Gastroesophageal sphincter (tissue), 4 donors: ENCODE measurements at regions not wholly inside any gene's neighbourhood (a gene's known extent, or its start where the extent isn't known, plus 50 kb on each side); places are given as distances from the start of the nearest gene placed in this dataset.

Source experiments
- ATAC-seq: fragments of 150-250 bp; one replicate; pipeline ENCODE4 v1.9.1; 2016; ENCODE audit warnings: mild to moderate bottlenecking, moderate library complexity
- H3K27ac ChIP-seq, 4 donors: fragments of 200-600 bp; sonication (generic) in 3 of 4; 1 replicate in 3 of 4; 2 replicates in 1 of 4; pipeline ENCODE4 v1.5.1; 2016 to 2019
- H3K27me3 ChIP-seq: fragments of 200-600 bp; sonication (generic); one replicate; pipeline ENCODE4 v1.5.1; 2019
- H3K36me3 ChIP-seq, 2 donors: fragments of 200-600 bp; sonication (generic); one replicate each; pipeline ENCODE4 v1.5.1; 2019; ENCODE audit warnings: control low read depth in 1 of 2
- H3K4me1 ChIP-seq, 3 donors: fragments of 200-600 bp; sonication (generic); 1 replicate in 2 of 3; 2 replicates in 1 of 3; pipeline ENCODE4 v1.5.1; 2016 to 2019; ENCODE audit warnings: control low read depth in 2 of 3
- H3K4me3 ChIP-seq, 2 donors: fragments of 200-600 bp; sonication (generic); one replicate each; pipeline ENCODE4 v1.5.1; 2019; ENCODE audit warnings: mild to moderate bottlenecking in 1 of 2, moderate library complexity in 1 of 2
- H3K9me3 ChIP-seq, 3 donors: fragments of 200-600 bp; sonication (generic); one replicate each; pipeline ENCODE4 v1.5.1; 2017 to 2019; ENCODE audit warnings: control low read depth in 2 of 3
- EP300 ChIP-seq: sonication (generic); formaldehyde crosslinking; IDR thresholded peaks from one replicate; pipeline ENCODE4 v1.6.1; 2017; ENCODE audit warnings: antibody characterized with exemption, mild to moderate bottlenecking
- POLR2A ChIP-seq, 2 donors: fragments of 450-650 bp; IDR thresholded peaks; one replicate each; pipeline ENCODE4 v1.6.1; 2017; ENCODE audit warnings: antibody characterized with exemption in 2 of 2, mild to moderate bottlenecking in 2 of 2, moderate library complexity in 1 of 2
- POLR2AphosphoS5 ChIP-seq: sonication (generic); formaldehyde crosslinking; IDR thresholded peaks from one replicate; pipeline ENCODE4 v1.6.1; 2017; ENCODE audit warnings: antibody characterized with exemption
- WGBS, 2 donors: methylation state at CpG; one replicate each; pipeline ENCODE4 v1.1.5; 2018; ENCODE audit warnings: low coverage in 1 of 2; 5-methylcytosine and 5-hydroxymethylcytosine counted together
- TF ChIP-seq, protein P1 (sequence below), 4 experiments: fragments of 200-600 bp in 2 of 4; fragments of 450-650 bp in 2 of 4; sonication (generic) in 1 of 4; IDR thresholded peaks; one replicate each; pipeline ENCODE4 v1.5.1; 2017 to 2019; ENCODE audit warnings: antibody characterized with exemption in 4 of 4, mild to moderate bottlenecking in 2 of 4, moderate library complexity in 2 of 4

DNA sequence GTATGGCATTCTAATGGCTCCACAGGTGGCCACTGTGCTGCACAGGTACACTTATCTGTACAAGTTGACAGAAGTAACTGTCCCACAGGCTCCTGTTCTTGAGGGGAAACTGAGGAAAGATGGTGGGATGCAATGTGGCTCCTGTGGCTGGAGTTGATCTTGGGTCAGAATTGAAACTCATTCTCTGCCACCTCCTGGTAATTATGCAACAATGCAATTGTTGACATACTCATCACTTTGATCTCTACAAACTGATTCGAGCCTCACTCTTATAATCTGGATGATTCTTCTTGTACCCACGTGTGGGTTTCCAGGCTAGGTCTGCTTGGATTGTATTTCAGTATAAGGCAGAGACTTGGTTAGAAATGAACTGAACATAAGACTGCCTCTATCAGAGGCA lies 148.8 kb downstream of the CCNG2 start:
- H3K4me1 ChIP-seq, result no peaks in the 10 kb centered on the region
- no peaks in the 10 kb centered on the region for H3K36me3 ChIP-seq
- WGBS, 2 donors, result 59% methylated on average over 2 of the region's 2 CpGs; no CpG with 5 or more reads in 1 of the 2 donors
- peaks cover 0 to 4% (median 0%) of the 10 kb centered on the region in 3 donors for H3K9me3 ChIP-seq
- TF ChIP-seq, protein P1, sequence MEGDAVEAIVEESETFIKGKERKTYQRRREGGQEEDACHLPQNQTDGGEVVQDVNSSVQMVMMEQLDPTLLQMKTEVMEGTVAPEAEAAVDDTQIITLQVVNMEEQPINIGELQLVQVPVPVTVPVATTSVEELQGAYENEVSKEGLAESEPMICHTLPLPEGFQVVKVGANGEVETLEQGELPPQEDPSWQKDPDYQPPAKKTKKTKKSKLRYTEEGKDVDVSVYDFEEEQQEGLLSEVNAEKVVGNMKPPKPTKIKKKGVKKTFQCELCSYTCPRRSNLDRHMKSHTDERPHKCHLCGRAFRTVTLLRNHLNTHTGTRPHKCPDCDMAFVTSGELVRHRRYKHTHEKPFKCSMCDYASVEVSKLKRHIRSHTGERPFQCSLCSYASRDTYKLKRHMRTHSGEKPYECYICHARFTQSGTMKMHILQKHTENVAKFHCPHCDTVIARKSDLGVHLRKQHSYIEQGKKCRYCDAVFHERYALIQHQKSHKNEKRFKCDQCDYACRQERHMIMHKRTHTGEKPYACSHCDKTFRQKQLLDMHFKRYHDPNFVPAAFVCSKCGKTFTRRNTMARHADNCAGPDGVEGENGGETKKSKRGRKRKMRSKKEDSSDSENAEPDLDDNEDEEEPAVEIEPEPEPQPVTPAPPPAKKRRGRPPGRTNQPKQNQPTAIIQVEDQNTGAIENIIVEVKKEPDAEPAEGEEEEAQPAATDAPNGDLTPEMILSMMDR (IDR thresholded peaks at IDR 0.05), result no peak
- TF ChIP-seq POLR2AphosphoS5 (no peak), POLR2A (IDR thresholded peaks at IDR 0.05) (no peak), EP300 (no peak)
- H3K27me3 ChIP-seq, result peaks cover 20% of the 10 kb centered on the region
- H3K4me3 ChIP-seq, result no peak overlapping the region
- ATAC-seq, result no peak
- no peak overlapping the region for H3K27ac ChIP-seq

DNA sequence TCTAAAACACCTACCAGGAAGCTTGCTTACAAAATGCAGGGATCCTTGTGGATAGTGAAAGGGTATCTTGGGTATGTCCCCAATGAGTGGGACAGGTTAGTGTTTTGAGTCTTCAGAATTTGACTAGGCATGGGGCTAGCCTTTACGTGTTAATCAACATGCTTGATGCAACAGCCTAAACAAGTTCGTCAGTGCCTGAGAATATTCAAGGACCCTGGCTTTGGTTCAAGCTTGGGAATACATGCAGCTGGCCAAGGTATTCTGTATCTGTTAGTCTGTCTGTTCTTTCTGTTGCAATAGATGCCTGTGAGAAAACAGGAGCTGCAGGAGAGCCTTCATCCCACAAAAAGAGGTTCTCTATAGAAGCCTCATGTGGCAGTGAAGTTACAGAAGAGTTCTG lies 149.5 kb downstream of the CCNG2 start:
- Histone ChIP-seq H3K9me3 (peaks cover 0 to 4% (median 0%) of the 10 kb centered on the region in 3 donors), H3K4me3 (no peak overlapping the region), H3K4me1 (no peaks in the 10 kb centered on the region), H3K36me3 (no peaks in the 10 kb centered on the region), H3K27me3 (peaks cover 13% of the 10 kb centered on the region), H3K27ac (no peak overlapping the region)
- no peak for ATAC-seq
- TF ChIP-seq POLR2AphosphoS5 (no peak), EP300 (no peak), POLR2A (IDR thresholded peaks at IDR 0.05) (no peak)
- 80 to 83% methylated on average over 2 of the region's 2 CpGs for WGBS, 2 donors

DNA sequence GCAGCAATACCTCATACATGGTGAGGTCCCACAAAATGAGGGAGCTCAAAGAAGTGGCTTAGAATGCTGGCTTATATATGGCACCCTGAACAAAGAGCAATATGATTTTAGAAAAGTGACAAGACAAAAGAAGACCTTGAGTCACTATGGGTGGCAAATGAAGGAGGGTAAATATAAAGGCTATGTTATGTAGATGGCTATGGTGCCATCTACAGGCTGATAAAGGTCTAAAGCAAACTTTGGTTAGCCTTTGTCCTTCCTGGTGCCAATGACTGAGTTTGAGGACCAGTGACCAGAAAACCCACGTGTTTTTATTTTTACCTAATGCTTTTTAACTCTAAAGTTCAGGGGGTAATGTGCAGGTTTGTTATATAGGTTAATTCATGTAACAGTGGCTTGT lies 151.8 kb downstream of the CCNG2 start:
- Histone ChIP-seq H3K9me3 (peaks cover 0 to 4% (median 0%) of the 10 kb centered on the region in 3 donors), H3K4me1 (no peaks in the 10 kb centered on the region), H3K36me3 (no peaks in the 10 kb centered on the region), H3K4me3 (no peak overlapping the region), H3K27me3 (no peaks in the 10 kb centered on the region), H3K27ac (no peak overlapping the region)
- WGBS, 2 donors, result 12 to 22% methylated on average over 1 of the region's 1 CpG
- ATAC-seq, result no peak
- TF ChIP-seq, protein P1 (IDR thresholded peaks at IDR 0.05), result peak in 1 of 4 experiments; percentile 10
- no peak for TF ChIP-seq EP300

DNA sequence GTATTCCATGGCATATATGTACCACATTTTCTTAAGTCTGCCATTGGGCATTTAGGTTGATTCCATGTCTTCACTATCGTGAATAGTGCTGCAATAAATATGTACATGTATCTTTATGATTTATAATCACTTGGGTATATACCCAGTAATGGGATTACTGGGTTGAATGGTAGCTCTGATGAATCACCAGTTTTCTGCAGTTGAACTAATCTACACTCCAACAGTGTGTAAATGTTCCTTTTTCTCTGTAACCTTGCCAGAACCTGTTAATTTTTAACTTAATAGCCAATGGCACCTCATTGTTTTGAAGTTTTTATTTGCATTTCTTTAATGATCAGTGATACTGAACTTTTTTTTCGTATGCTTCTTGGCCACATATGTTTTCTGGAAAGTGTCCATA lies 152.5 kb downstream of the CCNG2 start:
- no peak for ATAC-seq
- no peak for TF ChIP-seq POLR2AphosphoS5
- TF ChIP-seq, protein P1 (IDR thresholded peaks at IDR 0.05), result no peak
- TF ChIP-seq POLR2A (IDR thresholded peaks at IDR 0.05), result no peak
- no peak for TF ChIP-seq EP300
- Histone ChIP-seq H3K4me1 (no peaks in the 10 kb centered on the region), H3K36me3 (no peaks in the 10 kb centered on the region), H3K27me3 (no peaks in the 10 kb centered on the region), H3K9me3 (peaks cover 0 to 4% (median 0%) of the 10 kb centered on the region in 3 donors), H3K27ac (no peak overlapping the region), H3K4me3 (no peak overlapping the region)
- WGBS, 2 donors, result 53 to 59% methylated on average over 2 of the region's 2 CpGs

DNA sequence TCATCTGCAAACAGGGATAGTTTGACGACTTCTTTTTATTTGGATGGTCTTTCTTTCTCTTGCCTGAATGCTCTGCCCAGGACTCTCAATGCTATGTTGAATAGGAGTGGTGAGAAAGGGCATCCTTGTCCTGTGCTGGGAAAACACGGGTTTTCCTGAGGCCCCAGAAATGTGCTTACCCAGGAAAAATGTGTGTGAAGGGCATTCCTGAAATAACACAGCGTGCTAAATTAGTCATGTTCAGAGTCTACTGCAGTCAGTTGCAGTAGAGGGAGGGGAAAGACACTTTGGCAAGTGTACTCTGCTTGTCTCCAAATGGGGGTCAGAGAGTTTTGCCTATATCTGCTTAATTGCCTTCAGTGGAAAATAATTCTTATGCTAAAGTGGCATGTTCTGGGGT lies 153.9 kb downstream of the CCNG2 start:
- Histone ChIP-seq H3K4me3 (no peak overlapping the region), H3K9me3 (peaks cover 0 to 4% (median 0%) of the 10 kb centered on the region in 3 donors), H3K27me3 (no peaks in the 10 kb centered on the region), H3K27ac (no peak overlapping the region), H3K4me1 (no peaks in the 10 kb centered on the region), H3K36me3 (no peaks in the 10 kb centered on the region)
- WGBS, 2 donors, result 52 to 60% methylated on average over 1 to 3 of the region's 3 CpGs
- no peak for ATAC-seq
- TF ChIP-seq EP300 (no peak), POLR2AphosphoS5 (no peak), POLR2A (IDR thresholded peaks at IDR 0.05) (no peak)
- TF ChIP-seq, protein P1 (IDR thresholded peaks at IDR 0.05), result no peak
